ENCODE measurements at regions not wholly inside any gene's neighbourhood (a gene's known extent, or its start where the extent isn't known, plus 50 kb on each side); places are given as distances from the start of the nearest gene placed in this dataset.

GRCh38 chr6:108745664-108746336 lies 102.4 kb upstream of the ARMC2 start:
- Histone ChIP-seq H3K79me2 (ENCODE audit: control insufficient read depth, insufficient read depth, low read length) (no peaks in the 10 kb centered on the region), H3K36me3 (ENCODE audit: control insufficient read depth in 2 of 2, extremely low read depth in 1 of 2, insufficient read depth in 2 of 2, low read length in 2 of 2) (no peaks in the 10 kb centered on the region), H3K27ac (ENCODE audit: control insufficient read depth, insufficient read depth, low read length) (peak overlapping the region; percentile 19), H3K4me3 (ENCODE audit: control insufficient read depth in 2 of 3, extremely low read depth in 1 of 3, insufficient read depth in 2 of 3, low read depth in 1 of 3, low read length in 3 of 3) (no peak overlapping the region), H2AFZ (ENCODE audit: control insufficient read depth, low read length) (no peak overlapping the region), H3K9me1 (ENCODE audit: control insufficient read depth, extremely low read depth, insufficient read depth, low read length) (no peaks in the 10 kb centered on the region), H3K27me3 (ENCODE audit: control insufficient read depth, extremely low read depth, insufficient read depth, low read length) (no peaks in the 10 kb centered on the region), H3K4me1 (ENCODE audit: control insufficient read depth, extremely low read depth, insufficient read depth, low read length) (peaks cover 33% of the 10 kb centered on the region), H3K9me3 (ENCODE audit: control insufficient read depth, low read depth, low read length) (no peaks in the 10 kb centered on the region), H3K4me2 (ENCODE audit: control insufficient read depth, extremely low read depth, insufficient read depth, low read depth, low read length) (peak overlapping the region; percentile 18), H3K9ac (ENCODE audit: control insufficient read depth, extremely low read depth, insufficient read depth, low read length) (no peak overlapping the region), H4K20me1 (ENCODE audit: control insufficient read depth, extremely low read depth, insufficient read depth, low read length) (no peaks in the 10 kb centered on the region)
- dilution Hi-C loops (cut with MboI; ENCODE audit: extremely low pct_ligation_motif_present, low sequenced_read_pairs), result no loop called here
- DNase-seq (ENCODE audit: low read depth, low spot score) (no peak), FAIRE-seq (no peak)
- TF ChIP-seq EZH2 (IDR thresholded peaks at IDR 0.05; ENCODE audit: low read length) (no peak), CTCF (optimal IDR thresholded peaks at IDR 0.05 in 1 of 3, IDR thresholded peaks at IDR 0.05 in 1 of 3, conservative IDR thresholded peaks at IDR 0.05 in 1 of 3; ENCODE audit: extremely low read depth in 1 of 3, insufficient read depth in 2 of 3, low read length in 3 of 3) (no peak)

- Histone ChIP-seq H3K36me3 (ENCODE audit: control insufficient read depth in 2 of 2, extremely low read depth in 1 of 2, insufficient read depth in 2 of 2, low read length in 2 of 2) (no peaks in the 10 kb centered on the region), H3K9me1 (ENCODE audit: control insufficient read depth, extremely low read depth, insufficient read depth, low read length) (no peaks in the 10 kb centered on the region), H3K9ac (ENCODE audit: control insufficient read depth, extremely low read depth, insufficient read depth, low read length) (no peak overlapping the region), H3K4me2 (ENCODE audit: control insufficient read depth, extremely low read depth, insufficient read depth, low read depth, low read length) (peak overlapping the region; percentile 42), H3K79me2 (ENCODE audit: control insufficient read depth, insufficient read depth, low read length) (no peaks in the 10 kb centered on the region), H3K4me3 (ENCODE audit: control insufficient read depth in 2 of 3, extremely low read depth in 1 of 3, insufficient read depth in 2 of 3, low read depth in 1 of 3, low read length in 3 of 3) (no peak overlapping the region), H3K4me1 (ENCODE audit: control insufficient read depth, extremely low read depth, insufficient read depth, low read length) (peaks cover 33% of the 10 kb centered on the region), H3K27me3 (ENCODE audit: control insufficient read depth, extremely low read depth, insufficient read depth, low read length) (no peaks in the 10 kb centered on the region), H2AFZ (ENCODE audit: control insufficient read depth, low read length) (no peak overlapping the region), H3K9me3 (ENCODE audit: control insufficient read depth, low read depth, low read length) (no peaks in the 10 kb centered on the region), H4K20me1 (ENCODE audit: control insufficient read depth, extremely low read depth, insufficient read depth, low read length) (no peaks in the 10 kb centered on the region), H3K27ac (ENCODE audit: control insufficient read depth, insufficient read depth, low read length) (peak overlapping the region; percentile 19)
- TF ChIP-seq EZH2 (IDR thresholded peaks at IDR 0.05; ENCODE audit: low read length) (no peak), CTCF (optimal IDR thresholded peaks at IDR 0.05 in 1 of 3, IDR thresholded peaks at IDR 0.05 in 1 of 3, conservative IDR thresholded peaks at IDR 0.05 in 1 of 3; ENCODE audit: extremely low read depth in 1 of 3, insufficient read depth in 2 of 3, low read length in 3 of 3) (peak in 2 of 3 experiments; percentile 30 to 53)
- dilution Hi-C loops (cut with MboI; ENCODE audit: extremely low pct_ligation_motif_present, low sequenced_read_pairs), result no loop called here
- no peak for DNase-seq (ENCODE audit: low read depth, low spot score)
- FAIRE-seq, result peak; percentile 95
Measured at GRCh38 chr6:108746366-108746765, 101.9 kb upstream of the ARMC2 start.

All from keratinocyte (primary cell).